Activated CD4-positive, alpha-beta T cell treated with anti-CD3 and anti-CD28 coated beads, Interleukin-2, amount 50 U/mL, for 1 hour (primary cell): ENCODE measurements at regions not wholly inside any gene's neighbourhood (a gene's known extent, or its start where the extent isn't known, plus 50 kb on each side); places are given as distances from the start of the nearest gene placed in this dataset.

Experiments
- DNase-seq: peaks from one replicate; pipeline ENCODE4 v3.0.0-alpha.2; 2020

GRCh38 chr17:77694391-77695363 lies 263.8 kb upstream of the TNRC6C start:
- DNase-seq = no peak

GRCh38 chr17:77695386-77695785 lies 263.1 kb upstream of the TNRC6C start:
- DNase-seq = no peak

GRCh38 chr17:77696151-77696720 lies 262.3 kb upstream of the TNRC6C start:
- DNase-seq = no peak

DNA sequence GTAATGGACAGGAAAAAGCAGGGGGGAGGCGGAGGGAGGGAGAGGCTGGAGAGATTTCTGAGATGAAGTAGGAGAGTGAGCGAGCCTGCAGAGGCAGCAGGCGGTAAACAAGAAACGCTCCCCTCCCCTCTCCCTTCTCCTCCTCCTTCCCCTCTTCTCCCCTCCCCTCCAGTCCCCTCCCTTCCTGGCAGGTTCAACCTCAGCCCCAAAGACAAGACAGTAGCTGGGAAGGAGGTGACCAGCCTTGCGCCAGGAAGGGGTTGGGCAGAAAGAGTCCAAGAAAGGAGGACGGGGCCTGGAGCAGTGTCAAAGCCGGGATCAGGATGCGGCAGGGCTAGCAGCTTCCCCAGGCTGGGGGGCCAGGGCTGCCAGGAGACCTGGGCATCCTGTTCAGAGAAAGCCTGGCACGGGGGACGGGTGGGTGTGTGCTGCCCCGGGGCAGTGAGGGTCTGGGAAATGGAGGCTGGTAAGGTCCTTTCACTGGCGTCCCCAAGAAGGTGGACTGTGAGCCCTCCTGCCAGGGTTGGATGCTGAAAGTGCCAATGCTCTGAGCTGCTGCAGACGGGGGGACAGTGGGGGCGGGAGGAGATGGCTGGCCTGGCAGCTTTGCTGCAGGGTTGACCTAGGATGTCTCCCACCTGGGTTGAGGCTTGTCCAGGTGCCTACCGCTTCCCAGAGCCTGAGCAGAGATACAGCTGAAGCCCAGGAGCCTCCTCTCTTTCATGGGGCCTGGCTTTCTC lies 261.6 kb upstream of the TNRC6C start:
- DNase-seq = no peak

- no peak for DNase-seq
Observed at GRCh38 chr17:77697480-77698400, 260.8 kb upstream of the TNRC6C start.

DNA sequence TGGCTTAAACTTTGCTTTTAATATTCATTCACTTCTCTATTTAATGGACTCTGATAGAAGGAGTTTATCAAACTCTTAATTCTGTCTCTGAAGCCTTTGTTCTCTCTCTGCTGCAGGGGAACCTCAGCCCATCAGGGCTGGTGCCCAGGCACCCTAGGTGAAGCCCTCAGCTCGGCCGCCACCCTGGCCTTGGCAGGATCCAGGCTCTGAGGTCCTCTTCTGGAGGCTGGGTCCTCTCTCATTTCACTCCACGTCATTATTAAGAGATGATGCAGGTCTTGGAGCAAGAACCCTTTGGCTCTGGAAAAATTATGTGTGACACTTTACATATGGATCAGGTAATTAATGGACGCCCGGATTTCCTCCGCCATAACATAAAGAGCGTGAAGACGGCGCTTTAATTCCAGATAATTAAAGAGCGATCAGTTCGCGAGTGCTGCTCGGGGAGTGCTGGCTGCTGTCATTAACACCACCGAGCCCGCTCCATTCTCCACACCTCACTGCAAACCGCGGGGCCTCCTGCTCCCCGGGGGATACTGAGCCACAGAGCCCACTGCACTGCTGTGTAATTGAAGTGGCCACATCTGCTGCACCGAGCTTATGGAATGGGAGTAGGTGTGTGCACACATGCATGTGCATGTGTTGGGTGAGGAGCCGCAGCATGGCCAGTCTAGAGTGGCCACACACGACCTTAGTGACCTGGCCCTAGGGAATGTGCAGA lies 259.4 kb upstream of the TNRC6C start:
- no peak for DNase-seq

GRCh38 chr17:77700165-77700881 lies 258.2 kb upstream of the TNRC6C start:
- no peak for DNase-seq

- DNase-seq = no peak
Observed at GRCh38 chr17:77701996-77702395, 256.5 kb upstream of the TNRC6C start.

DNA sequence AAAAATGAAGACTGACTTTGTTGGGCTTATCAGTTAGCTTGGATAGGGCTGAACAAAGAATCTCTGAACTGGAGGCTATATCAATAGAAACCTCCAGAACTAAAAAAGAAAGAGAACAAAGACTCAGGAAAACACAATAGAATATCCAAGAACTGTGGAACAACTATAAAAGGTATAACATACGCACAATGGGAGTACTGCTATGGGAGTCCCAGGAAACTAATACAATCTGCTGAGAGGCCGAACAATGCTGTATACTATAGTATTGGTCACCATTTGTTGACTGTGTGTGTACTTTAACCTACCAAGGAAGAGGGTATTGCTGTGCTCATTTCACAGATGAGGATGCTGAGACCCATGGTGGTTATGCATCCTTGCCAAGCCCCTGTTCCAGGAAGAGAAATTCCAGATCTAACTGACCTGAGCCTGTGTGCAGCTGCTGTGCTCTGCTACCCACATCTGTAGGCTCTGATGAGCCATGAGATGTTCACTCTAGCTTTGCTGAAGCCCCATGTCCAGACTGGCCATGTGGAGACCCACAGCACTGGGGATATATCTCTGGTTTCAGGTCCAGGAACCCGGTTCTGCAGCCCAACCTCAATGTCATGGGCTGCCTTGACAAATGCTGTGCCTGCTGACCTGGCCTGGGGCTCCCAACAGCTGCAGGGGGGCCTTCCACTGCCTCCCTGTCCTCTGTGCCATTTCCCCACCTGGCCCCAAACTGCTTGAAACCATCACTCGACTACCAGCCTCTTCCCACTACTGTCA lies 254.3 kb upstream of the TNRC6C start:
- no peak for DNase-seq

GRCh38 chr17:77706938-77707337 lies 251.6 kb upstream of the TNRC6C start:
- no peak for DNase-seq

DNA sequence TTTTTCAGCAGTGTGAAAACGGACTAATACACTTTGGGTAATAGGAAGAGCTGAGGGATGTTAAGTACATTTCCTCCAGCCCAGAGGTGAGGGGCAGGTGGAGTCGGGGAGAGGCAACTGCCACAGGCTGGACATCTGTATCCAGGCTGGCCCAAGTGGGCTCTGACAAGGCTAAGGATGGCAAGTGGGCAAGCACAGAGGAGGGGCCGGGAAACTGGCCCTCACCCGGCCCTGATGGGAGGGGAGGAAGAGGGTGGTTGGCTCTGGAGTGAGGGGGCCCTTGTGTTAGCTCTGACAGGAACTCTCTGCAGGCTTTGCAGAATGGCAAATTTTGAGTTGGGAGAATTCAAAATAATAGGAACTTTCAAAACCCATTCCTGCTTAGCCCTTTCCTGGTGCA lies 251.0 kb upstream of the TNRC6C start:
- DNase-seq = no peak

DNA sequence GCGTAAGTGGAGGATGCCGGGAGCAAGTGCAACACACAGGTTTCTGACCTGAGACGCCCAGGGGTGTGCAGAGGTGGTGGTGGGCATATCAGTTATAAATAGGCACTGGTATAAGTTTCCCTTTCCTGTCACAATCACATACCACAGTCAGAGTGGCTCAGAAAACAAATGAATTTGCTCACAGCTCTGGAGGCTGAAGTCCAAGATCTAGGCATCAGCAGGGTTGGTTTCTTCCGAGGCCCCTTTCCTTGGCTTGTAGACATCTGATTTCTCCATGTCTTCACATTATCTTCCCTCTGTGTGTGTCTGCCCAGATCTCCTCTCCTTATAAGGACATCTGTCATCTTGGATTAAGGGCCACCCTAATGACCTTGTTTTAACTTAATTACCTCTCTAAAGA lies 250.5 kb upstream of the TNRC6C start:
- DNase-seq = no peak

DNA sequence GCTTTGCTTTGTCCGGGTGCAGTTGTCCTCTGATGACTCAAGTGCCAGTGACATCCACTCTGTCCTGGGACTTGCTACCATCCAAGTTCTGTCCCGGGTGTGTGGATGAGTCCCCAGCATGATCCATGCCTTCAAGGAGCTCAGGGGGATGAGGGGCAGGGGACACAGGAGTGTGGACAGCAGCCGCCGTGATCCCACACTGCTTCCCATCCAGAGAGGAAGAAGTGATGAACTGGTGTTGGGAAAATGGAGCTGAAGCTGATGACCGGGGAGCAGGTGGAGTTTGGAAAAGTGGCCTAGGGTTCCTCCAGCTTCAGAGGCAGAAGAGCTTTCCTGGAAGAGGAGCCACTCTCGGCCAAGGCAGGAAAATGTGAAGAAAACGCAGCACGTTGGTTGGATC lies 249.6 kb upstream of the TNRC6C start:
- no peak for DNase-seq

- no peak for DNase-seq
Observed at GRCh38 chr17:77709594-77709993, 248.9 kb upstream of the TNRC6C start.

DNA sequence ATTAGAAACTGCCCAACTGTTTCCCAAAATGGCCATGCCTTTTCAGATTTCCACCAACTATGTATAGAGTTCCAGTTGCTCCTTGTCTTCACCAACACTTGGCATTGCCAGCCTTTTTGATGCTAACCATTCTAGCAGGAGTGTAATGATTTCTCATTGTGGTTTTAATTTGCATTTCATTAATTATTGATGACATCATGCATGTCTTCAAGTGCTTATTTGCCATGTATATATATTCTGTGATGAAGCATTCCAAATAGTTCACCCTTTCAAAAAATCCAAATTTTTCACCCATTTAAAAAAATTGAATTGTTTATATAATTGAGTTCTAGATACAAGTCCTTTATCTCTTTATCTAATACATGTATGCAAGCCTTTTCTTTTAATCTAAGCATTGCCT lies 245.9 kb upstream of the TNRC6C start:
- DNase-seq = no peak

GRCh38 chr17:77716289-77716926 lies 242.1 kb upstream of the TNRC6C start:
- no peak for DNase-seq

DNA sequence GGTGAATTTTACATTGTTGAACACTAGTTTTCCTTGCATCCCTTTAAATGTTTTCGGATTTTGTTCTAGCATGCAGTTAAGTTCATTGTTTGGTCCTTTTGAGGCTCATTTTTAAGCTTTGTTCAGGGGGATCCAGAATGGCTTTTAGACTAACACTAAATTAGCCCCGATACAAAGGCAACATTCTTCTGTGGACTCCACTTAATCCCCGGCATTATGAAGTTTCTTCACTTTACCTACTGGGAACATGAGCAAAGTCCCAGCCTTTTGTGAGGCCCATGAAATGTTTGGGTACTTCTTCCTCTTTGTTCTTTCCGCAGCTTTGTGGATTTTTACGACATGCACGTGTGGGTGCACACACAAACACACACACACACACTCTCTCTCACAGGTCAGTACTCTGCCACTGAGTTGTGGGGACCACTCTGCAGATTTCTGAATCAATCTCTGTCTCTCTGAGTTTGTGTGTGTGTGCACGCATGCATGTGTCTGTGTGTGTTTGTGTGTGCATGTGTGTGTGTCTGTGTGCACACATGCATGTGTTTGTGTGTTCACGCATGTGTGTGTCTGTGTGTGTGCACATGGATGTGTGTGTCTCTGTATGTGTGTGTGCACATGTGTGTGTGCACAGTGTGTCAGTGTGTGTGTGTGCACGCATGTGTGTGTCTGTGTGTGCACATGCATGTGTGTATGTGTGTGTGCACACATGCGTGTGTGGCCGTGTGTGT lies 240.4 kb upstream of the TNRC6C start:
- DNase-seq = no peak

DNA sequence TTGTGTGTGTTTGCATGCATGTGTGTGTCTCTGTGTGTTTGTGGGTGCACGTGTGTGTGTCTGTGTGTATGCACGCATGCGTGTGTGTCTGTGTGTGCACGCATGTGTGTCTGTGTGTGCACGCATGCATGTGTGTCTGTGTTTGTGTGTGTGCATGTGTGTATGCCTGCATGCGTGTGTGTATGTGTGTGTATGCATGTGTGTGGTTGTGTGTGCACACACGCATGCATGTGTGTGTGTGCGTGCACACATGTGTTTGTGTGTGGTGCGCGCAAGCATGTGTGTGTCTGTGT lies 239.9 kb upstream of the TNRC6C start:
- no peak for DNase-seq

GRCh38 chr17:77719806-77720205 lies 238.7 kb upstream of the TNRC6C start:
- no peak for DNase-seq
